NCI-H226 (cell line): ENCODE measurements at regions not wholly inside any gene's neighbourhood (a gene's known extent, or its start where the extent isn't known, plus 50 kb on each side); places are given as distances from the start of the nearest gene placed in this dataset.
A peak's percentile ranks its signal among the peaks of the same experiment; 100 is the strongest.

Source experiments
- DNase-seq: peaks from one replicate; pipeline ENCODE4 v3.0.0-alpha.2; 2015

- DNase-seq = no peak
Measured at GRCh38 chr19:29263305-29264135, 50.6 kb upstream of the UQCRFS1 start.

DNA sequence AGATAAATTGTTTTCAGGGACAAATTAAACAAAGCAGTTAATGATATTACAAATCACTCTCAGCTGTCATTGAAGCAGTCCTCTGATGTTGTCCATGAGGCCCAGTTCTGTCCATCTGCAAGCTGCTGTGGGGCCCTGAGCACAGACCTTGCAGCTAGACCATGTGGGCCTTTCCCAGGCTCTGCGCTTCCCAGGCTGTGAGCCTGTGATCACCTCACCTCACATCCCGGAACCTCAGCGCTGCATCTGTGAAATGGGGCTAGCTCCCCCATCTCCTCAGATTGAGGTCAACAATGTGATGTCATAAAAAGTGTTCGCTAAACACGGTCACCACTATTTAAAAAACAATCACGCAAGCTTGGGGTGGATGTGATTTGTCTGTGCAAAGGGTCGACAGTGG is 51.9 kb upstream of the UQCRFS1 start:
- no peak for DNase-seq

DNA sequence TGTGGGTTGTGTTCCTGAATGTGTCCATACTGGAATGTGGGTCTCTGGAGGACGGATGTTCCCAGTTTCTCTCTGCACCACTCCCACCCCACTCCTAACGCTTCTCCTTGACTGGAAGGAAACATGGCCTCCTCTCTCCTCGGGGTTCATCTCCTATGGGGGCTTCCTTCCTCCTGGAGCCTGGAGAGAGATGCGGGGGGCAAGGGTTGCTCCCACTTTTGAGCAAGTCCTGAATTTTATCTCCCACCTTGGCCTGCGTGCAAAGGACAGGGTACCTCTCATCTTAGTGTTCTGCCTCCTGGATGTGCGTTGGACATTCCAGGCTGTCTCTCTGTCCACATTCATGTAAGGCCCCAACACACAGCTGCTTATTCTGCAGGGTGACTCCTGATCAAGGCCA is 52.5 kb upstream of the UQCRFS1 start:
- DNase-seq = no peak

DNA sequence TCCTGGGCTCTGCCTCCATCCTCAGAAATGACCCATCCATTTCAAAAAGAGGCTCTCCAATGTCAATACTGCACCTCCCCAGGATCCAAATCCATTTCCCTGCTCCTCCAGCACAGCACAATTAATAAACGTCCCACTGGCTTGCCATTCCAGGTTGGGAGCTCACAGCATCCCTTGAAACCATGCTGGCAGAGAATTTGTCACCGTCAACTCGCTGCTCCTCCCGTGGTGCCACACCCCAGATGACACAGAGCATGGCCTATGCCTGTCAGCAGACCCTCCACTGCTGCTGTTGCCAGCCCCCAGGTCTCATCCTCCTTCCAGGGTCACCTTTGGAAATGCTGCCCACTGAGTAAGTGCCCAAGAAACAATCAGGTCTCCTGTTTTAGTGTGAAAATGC is 53.0 kb upstream of the UQCRFS1 start:
- DNase-seq = no peak

DNA sequence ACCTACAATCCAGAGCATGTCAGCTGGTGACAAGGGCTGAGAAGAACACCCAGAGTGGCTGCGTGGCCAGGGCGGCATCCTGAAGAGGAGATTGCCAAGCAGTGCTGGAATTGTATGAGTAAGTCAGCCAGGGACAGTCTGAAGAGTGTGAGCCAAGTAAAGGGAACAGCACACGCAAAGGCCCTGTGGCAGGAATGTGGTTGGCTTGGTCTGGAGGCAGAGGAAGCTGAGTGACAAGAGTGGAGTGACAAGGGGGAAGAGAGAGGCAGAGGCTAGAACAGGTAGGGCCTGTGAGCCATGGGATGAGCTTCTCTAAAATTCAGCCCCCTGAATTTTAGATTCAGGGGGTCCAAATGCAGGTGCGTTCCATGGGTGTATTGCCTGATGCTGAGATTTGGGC is 53.7 kb upstream of the UQCRFS1 start:
- no peak for DNase-seq

- no peak for DNase-seq
Measured at GRCh38 chr19:29267701-29268100, 54.8 kb upstream of the UQCRFS1 start.

GRCh38 chr19:29268103-29268502 is 55.2 kb upstream of the UQCRFS1 start:
- DNase-seq = no peak

GRCh38 chr19:29268721-29269393 is 55.9 kb upstream of the UQCRFS1 start:
- DNase-seq = no peak

DNA sequence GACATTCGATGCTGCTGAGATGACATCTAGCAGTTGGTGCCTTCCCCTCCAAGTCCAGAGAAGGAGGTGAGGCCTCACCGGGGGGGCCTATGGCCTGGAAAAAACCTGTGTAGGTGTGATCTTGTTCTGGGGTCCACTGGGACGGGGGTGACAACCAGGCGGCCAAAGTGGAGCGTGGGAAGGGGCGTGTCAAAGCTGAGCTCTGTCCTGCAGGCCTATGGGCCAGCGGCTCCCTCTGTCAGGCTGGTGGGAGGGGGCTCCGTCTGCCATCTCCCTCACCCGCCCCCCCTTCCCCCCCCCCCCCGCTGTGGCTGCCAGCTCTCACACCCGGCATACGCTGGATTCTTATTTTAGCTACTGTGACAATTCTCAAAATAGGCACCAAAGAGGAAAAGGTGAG is 56.7 kb upstream of the UQCRFS1 start:
- no peak for DNase-seq

DNA sequence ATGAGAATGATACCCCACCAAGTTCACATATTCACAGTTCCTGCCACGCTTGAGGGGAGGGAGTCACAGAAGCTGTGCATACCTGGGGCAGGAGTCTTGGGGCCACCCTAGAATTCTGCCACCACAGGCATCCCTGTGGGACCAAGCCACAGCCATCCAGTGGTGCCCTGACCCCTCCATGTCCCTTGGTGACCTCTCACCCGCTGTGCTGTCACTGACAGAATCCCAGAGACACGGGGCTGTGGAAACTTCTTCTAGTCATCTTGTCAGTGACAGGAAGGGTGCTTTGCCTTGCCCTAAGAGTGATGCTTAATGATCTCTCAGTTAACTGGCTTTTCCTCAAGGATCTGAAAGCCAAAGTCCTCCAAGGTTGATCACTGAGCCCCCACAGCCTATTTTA is 58.4 kb upstream of the UQCRFS1 start:
- DNase-seq = no peak

- DNase-seq = no peak
Measured at GRCh38 chr19:29271911-29272310, 59.0 kb upstream of the UQCRFS1 start.

DNA sequence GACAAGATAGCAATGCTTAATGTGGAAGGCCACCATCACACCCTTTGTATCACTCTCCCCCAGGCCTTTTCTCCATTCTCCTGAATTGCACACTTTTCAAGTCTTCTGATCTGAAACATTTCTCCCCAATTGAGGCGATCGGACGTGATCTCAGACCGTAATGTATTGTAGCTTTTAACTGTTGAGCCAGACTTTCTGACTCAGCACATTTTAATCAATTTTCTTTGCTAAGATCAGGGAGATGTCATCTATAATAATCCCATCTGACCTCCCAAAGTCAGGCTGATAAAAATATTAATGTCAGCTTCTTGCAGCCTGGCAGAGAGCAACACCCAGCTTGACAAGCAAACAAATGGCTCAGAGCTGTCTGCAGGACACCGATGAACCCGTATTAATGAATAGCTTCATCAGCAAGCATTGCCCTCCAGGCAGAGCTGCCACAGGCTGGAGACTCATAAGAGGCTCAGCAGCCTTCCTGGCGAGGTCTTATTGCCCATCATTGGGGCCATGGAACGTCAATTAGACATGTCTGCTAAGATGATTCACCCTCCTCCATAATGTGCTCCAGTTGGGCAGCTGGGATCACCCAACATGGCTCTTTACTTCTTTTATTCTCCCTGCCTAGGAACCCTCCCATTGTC is 60.2 kb upstream of the UQCRFS1 start:
- DNase-seq = no peak

DNA sequence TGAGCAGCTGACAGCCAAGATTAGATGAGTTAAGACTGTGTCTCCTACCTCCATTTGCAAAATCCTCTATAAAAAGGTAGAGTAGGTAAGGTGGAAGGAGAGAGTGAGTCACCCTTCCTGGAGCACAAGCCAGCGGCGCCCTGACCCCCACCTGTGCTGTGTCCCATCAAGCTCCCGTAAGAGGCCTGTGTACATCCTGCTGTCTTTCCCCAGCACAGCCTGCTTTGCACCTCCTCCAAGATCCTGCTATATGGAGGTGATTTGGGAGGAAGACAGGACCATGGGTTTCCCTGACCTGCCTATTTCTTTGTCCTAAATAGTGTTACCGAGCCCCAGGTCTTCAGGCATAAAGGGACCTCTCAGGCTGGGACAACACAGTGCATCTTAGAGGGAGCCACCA is 62.3 kb upstream of the UQCRFS1 start:
- DNase-seq = no peak

GRCh38 chr19:29277102-29277501 is 64.2 kb upstream of the UQCRFS1 start:
- peak; percentile 36 for DNase-seq

DNA sequence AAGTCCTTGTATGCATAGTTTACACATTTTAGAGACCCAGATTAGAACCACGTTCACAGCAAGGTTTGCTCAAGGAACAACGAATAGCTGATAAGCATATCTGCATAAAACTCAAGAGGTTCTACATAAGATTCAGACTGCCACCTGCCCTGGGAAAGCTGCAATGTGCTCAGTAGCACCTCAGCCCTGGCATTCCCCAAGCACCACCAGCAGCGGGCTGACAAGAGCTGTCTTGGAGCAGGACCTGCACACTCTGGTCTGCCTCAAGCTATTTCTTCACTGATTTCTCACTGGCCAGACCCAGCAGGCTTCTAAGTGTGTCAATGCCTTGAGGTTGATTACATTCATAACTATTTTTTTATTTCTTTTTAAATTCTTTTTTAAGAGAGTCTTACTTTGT is 65.8 kb upstream of the UQCRFS1 start:
- no peak for DNase-seq

GRCh38 chr19:29283366-29283765 is 70.4 kb upstream of the UQCRFS1 start:
- no peak for DNase-seq

DNA sequence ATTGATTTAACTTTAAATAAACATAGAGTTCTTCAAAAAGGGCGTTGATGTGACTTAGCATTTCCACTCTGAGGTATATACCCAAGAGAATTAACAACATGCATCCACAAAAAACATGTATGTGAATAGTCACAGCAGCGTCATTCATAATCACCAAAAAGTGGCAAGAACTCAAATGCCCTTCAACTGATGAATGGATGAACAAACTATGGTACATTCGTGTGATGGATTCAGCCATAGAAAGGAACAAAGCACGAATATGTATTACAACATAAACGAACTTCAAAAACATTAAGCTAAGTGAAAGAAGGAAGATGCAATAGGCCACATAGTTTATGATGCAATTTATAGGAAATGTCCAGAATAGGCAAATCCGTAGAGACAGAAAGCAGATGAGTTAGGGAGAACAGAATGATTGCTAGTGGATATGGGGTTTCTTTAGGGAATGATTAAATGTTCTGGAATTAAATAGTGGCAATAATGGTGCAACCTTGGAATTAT is 72.3 kb upstream of the UQCRFS1 start:
- no peak for DNase-seq

- no peak for DNase-seq
Measured at GRCh38 chr19:29285878-29286277, 72.9 kb upstream of the UQCRFS1 start.

DNA sequence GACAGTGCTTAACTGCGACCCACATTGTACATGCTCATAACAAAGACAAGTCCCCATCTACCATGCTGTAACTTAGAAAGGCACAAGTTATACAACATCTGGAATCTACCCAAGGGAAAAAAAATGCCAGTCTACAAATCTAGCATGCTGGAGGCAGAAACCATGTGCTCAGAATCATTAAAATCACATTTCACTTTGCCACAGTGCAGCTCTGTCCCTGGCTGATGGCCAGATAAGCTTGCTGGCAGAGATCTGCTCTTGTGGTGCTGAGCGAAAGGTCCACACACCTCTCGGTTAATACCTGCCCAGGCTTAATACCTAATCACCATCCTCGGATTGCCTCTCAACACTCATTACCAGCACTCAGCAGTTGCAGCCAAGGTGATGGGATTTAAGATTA is 74.1 kb upstream of the UQCRFS1 start:
- DNase-seq = no peak

DNA sequence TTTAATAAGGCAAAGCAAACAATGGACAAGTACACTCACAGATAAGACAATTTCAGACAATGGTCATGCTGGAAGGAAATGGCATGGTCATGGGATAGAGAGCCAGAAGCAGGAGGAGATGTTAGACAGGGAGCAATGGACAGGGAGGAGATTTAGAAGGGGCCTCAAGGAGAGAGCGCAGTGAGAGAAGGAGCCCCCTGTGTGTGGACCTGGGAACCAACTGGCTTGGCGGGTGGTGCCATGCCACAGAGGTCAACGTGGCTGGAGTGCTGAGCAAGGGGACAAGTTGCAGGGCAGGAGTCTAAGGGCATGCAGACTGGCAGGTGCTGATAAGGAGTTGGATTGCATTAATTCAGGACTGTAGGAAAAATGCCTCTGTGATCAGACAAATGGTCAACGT is 75.3 kb upstream of the UQCRFS1 start:
- DNase-seq = no peak

DNA sequence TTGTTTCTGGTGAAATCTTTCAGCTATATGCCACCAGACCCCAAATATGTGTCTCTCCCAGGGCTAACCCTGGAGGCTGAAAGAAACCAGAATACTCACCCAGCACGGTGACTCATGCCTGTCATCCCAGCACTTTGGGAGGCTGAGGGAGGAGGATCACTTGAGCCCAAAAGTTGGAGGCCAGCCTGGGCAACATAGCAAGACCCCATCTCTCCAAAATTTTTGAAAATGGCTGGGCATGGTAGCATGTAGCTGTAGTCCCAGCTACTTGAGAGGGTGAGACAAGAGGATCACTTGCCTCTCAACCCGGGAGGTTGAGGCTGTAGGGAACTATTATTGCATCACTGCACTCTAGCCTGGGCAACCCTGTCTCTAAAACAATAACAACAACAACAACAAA is 76.1 kb upstream of the UQCRFS1 start:
- no peak for DNase-seq

- DNase-seq = no peak
Measured at GRCh38 chr19:29290853-29291252, 77.9 kb upstream of the UQCRFS1 start.

DNA sequence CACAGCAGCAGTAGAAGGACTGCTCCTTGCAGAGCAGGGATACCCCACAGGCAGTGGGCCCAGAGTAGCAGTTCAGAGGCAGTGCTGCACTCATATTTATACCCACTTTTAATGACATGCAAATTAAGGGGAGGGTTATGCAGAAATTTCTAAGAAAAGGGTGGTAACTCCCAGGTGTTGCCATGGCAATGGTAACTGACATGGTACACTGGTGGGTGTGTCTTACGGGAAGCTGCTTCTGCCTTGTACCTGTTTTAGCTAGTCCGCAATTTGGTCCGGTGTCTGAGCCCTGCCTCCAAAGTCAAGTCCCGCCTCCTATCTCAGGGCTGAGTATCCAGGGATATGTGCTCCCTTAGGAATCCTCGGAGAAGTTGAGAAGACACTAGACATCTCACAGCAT is 79.2 kb upstream of the UQCRFS1 start:
- no peak for DNase-seq

DNA sequence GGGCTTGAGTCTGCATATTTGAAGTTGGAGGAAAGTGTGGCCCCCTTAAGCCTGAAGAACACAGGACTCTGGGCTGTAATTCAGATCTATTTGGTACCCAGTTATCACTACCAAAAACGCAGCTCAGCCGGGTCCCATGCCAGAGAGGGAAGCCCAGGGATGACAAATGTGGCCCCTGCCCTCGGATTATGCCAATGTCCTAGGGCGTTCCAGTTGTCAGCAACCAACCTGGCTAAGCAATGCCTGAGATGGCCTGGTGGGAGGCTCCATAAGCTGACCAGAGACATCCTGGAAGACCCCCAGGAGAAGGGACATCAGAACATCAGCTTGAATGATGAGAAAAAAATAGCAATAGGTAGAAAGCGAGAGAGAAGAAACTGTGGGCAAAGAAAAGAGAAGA is 79.6 kb upstream of the UQCRFS1 start:
- no peak for DNase-seq
